ENCODE measurements at regions not wholly inside any gene's neighbourhood (a gene's known extent, or its start where the extent isn't known, plus 50 kb on each side); places are given as distances from the start of the nearest gene placed in this dataset.

DNA sequence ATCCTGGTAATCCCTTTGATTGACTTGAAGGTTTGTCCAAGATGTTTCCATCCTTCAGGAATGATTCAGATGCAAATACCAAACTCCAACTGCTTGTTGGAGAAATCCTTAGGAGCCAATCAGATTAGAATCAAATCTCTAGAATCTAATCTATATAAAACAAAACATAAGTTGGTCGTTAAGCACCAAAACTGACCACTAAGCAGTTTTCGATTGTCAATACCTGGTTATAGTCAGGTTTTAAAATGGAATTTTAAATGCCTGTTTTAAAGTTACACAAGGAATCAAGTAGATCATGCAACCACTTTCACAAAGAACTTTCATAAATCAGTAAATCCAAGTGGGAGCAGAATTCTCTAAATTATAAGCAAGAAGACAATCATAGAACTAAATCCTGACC, 236.1 kb downstream of the PARM1 start:
- TF ChIP-seq, protein P1, sequence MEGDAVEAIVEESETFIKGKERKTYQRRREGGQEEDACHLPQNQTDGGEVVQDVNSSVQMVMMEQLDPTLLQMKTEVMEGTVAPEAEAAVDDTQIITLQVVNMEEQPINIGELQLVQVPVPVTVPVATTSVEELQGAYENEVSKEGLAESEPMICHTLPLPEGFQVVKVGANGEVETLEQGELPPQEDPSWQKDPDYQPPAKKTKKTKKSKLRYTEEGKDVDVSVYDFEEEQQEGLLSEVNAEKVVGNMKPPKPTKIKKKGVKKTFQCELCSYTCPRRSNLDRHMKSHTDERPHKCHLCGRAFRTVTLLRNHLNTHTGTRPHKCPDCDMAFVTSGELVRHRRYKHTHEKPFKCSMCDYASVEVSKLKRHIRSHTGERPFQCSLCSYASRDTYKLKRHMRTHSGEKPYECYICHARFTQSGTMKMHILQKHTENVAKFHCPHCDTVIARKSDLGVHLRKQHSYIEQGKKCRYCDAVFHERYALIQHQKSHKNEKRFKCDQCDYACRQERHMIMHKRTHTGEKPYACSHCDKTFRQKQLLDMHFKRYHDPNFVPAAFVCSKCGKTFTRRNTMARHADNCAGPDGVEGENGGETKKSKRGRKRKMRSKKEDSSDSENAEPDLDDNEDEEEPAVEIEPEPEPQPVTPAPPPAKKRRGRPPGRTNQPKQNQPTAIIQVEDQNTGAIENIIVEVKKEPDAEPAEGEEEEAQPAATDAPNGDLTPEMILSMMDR (IDR thresholded peaks at IDR 0.05; ENCODE audit: low read length) = no peak
- no peak for TF ChIP-seq EZH2 (IDR thresholded peaks at IDR 0.05; ENCODE audit: borderline replicate concordance, low read length)
